ENCODE measurements at regions not wholly inside any gene's neighbourhood (a gene's known extent, or its start where the extent isn't known, plus 50 kb on each side); places are given as distances from the start of the nearest gene placed in this dataset.

GRCh38 chr11:42720716-42721563 is 590.9 kb upstream of the API5 start:
- no peak for ATAC-seq
- Histone ChIP-seq H3K36me3 (ENCODE audit: control insufficient read depth, insufficient read depth, low read length) (no peaks in the 10 kb centered on the region), H3K9me3 (ENCODE audit: control insufficient read depth, insufficient read depth, low read depth, low read length) (no peaks in the 10 kb centered on the region), H3K4me1 (ENCODE audit: control insufficient read depth, insufficient read depth, low read length) (no peaks in the 10 kb centered on the region), H3K27me3 (ENCODE audit: control insufficient read depth, insufficient read depth, low read length) (no peaks in the 10 kb centered on the region), H3K27ac (ENCODE audit: low read length) (no peak overlapping the region), H3K4me3 (ENCODE audit: low read depth in 2 of 2, low read length in 2 of 2) (no peak overlapping the region)
- TF ChIP-seq, protein P1, sequence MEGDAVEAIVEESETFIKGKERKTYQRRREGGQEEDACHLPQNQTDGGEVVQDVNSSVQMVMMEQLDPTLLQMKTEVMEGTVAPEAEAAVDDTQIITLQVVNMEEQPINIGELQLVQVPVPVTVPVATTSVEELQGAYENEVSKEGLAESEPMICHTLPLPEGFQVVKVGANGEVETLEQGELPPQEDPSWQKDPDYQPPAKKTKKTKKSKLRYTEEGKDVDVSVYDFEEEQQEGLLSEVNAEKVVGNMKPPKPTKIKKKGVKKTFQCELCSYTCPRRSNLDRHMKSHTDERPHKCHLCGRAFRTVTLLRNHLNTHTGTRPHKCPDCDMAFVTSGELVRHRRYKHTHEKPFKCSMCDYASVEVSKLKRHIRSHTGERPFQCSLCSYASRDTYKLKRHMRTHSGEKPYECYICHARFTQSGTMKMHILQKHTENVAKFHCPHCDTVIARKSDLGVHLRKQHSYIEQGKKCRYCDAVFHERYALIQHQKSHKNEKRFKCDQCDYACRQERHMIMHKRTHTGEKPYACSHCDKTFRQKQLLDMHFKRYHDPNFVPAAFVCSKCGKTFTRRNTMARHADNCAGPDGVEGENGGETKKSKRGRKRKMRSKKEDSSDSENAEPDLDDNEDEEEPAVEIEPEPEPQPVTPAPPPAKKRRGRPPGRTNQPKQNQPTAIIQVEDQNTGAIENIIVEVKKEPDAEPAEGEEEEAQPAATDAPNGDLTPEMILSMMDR (IDR thresholded peaks at IDR 0.05), result no peak
- no TSS peak for BruUV-seq (replicated peaks)
- DNase-seq (ENCODE audit: low read depth, low spot score), result no peak
- intact Hi-C loops (cut with micrococcal nuclease; ENCODE audit: unreplicated experiment) (no loop called here), in situ Hi-C loops (cut with HindIII; ENCODE audit: low pct_unique_long_range_greater_than_20kb, low sequenced_read_pairs) (no loop called here)
- CTCF ChIA-PET, result no interaction called here
- POLR2A ChIA-PET, result no interaction called here

- Histone ChIP-seq H3K9me3 (ENCODE audit: control insufficient read depth, insufficient read depth, low read depth, low read length) (no peaks in the 10 kb centered on the region), H3K4me1 (ENCODE audit: control insufficient read depth, insufficient read depth, low read length) (no peaks in the 10 kb centered on the region), H3K27ac (ENCODE audit: low read length) (no peak overlapping the region), H3K36me3 (ENCODE audit: control insufficient read depth, insufficient read depth, low read length) (no peaks in the 10 kb centered on the region), H3K27me3 (ENCODE audit: control insufficient read depth, insufficient read depth, low read length) (no peaks in the 10 kb centered on the region), H3K4me3 (ENCODE audit: low read depth in 2 of 2, low read length in 2 of 2) (no peak overlapping the region)
- TF ChIP-seq, protein P1 (IDR thresholded peaks at IDR 0.05), result no peak
- TF ChIP-seq SIN3A (IDR thresholded peaks at IDR 0.05; ENCODE audit: borderline replicate concordance, insufficient read depth, low read depth, low read length) (no peak), POLR2AphosphoS5 (IDR thresholded peaks at IDR 0.05; ENCODE audit: low read depth, low read length) (no peak), TCF7L2 (IDR thresholded peaks at IDR 0.05; ENCODE audit: low read depth, low read length) (no peak)
- TF ChIP-seq, protein P2, sequence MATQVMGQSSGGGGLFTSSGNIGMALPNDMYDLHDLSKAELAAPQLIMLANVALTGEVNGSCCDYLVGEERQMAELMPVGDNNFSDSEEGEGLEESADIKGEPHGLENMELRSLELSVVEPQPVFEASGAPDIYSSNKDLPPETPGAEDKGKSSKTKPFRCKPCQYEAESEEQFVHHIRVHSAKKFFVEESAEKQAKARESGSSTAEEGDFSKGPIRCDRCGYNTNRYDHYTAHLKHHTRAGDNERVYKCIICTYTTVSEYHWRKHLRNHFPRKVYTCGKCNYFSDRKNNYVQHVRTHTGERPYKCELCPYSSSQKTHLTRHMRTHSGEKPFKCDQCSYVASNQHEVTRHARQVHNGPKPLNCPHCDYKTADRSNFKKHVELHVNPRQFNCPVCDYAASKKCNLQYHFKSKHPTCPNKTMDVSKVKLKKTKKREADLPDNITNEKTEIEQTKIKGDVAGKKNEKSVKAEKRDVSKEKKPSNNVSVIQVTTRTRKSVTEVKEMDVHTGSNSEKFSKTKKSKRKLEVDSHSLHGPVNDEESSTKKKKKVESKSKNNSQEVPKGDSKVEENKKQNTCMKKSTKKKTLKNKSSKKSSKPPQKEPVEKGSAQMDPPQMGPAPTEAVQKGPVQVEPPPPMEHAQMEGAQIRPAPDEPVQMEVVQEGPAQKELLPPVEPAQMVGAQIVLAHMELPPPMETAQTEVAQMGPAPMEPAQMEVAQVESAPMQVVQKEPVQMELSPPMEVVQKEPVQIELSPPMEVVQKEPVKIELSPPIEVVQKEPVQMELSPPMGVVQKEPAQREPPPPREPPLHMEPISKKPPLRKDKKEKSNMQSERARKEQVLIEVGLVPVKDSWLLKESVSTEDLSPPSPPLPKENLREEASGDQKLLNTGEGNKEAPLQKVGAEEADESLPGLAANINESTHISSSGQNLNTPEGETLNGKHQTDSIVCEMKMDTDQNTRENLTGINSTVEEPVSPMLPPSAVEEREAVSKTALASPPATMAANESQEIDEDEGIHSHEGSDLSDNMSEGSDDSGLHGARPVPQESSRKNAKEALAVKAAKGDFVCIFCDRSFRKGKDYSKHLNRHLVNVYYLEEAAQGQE (IDR thresholded peaks at IDR 0.05; ENCODE audit: insufficient read depth in 1 of 2, low read depth in 2 of 2, low read length in 1 of 2), result no peak
- intact Hi-C loops (cut with micrococcal nuclease; ENCODE audit: unreplicated experiment) (no loop called here), in situ Hi-C loops (cut with HindIII; ENCODE audit: low pct_unique_long_range_greater_than_20kb, low sequenced_read_pairs) (no loop called here)
- BruUV-seq (replicated peaks), result no TSS peak
- DNase-seq (ENCODE audit: low read depth, low spot score) (no peak), ATAC-seq (no peak)
- CTCF ChIA-PET, result no interaction called here
- POLR2A ChIA-PET, result no interaction called here
Measured at GRCh38 chr11:42727879-42728278, 583.9 kb upstream of the API5 start.

Measured in Panc1 (cell line).